ENCODE measurements at regions not wholly inside any gene's neighbourhood (a gene's known extent, or its start where the extent isn't known, plus 50 kb on each side); places are given as distances from the start of the nearest gene placed in this dataset.

- Histone ChIP-seq H3K36me3 (ENCODE audit: insufficient read depth, low read length) (no peaks in the 10 kb centered on the region), H3K4me1 (ENCODE audit: control insufficient read depth, insufficient read depth, low read length, unreplicated experiment) (peaks cover 39% of the 10 kb centered on the region), H3K4me3 (ENCODE audit: low read depth, low read length) (no peak overlapping the region), H3K79me2 (ENCODE audit: control insufficient read depth, insufficient read depth, low read length, unreplicated experiment) (no peaks in the 10 kb centered on the region), H3K27me3 (ENCODE audit: insufficient read depth, low read length) (no peaks in the 10 kb centered on the region), H2AFZ (ENCODE audit: low read length, unreplicated experiment) (no peak overlapping the region), H3K27ac (ENCODE audit: low read depth, low read length) (no peak overlapping the region; the same call in 1 of the 2 replicates)
Measured at GRCh38 chrX:39896951-39897740, 200.6 kb downstream of the BCOR start.

GRCh38 chrX:39897741-39898097 lies 200.0 kb downstream of the BCOR start:
- Histone ChIP-seq H2AFZ (ENCODE audit: low read length, unreplicated experiment) (no peak overlapping the region), H3K4me3 (ENCODE audit: low read depth, low read length) (no peak overlapping the region), H3K27me3 (ENCODE audit: insufficient read depth, low read length) (no peaks in the 10 kb centered on the region), H3K27ac (ENCODE audit: low read depth, low read length) (no peak overlapping the region), H3K4me1 (ENCODE audit: control insufficient read depth, insufficient read depth, low read length, unreplicated experiment) (peaks cover 39% of the 10 kb centered on the region), H3K36me3 (ENCODE audit: insufficient read depth, low read length) (no peaks in the 10 kb centered on the region), H3K79me2 (ENCODE audit: control insufficient read depth, insufficient read depth, low read length, unreplicated experiment) (no peaks in the 10 kb centered on the region)

GRCh38 chrX:39898147-39898546 lies 199.6 kb downstream of the BCOR start:
- Histone ChIP-seq H2AFZ (ENCODE audit: low read length, unreplicated experiment) (no peak overlapping the region), H3K4me3 (ENCODE audit: low read depth, low read length) (no peak overlapping the region), H3K79me2 (ENCODE audit: control insufficient read depth, insufficient read depth, low read length, unreplicated experiment) (no peaks in the 10 kb centered on the region), H3K4me1 (ENCODE audit: control insufficient read depth, insufficient read depth, low read length, unreplicated experiment) (peaks cover 43% of the 10 kb centered on the region), H3K27me3 (ENCODE audit: insufficient read depth, low read length) (no peaks in the 10 kb centered on the region), H3K27ac (ENCODE audit: low read depth, low read length) (no peak overlapping the region), H3K36me3 (ENCODE audit: insufficient read depth, low read length) (no peaks in the 10 kb centered on the region)

GRCh38 chrX:39899059-39899458 lies 198.7 kb downstream of the BCOR start:
- no peak overlapping the region for H3K27ac ChIP-seq (ENCODE audit: low read depth, low read length)
- H3K4me1 ChIP-seq (ENCODE audit: control insufficient read depth, insufficient read depth, low read length, unreplicated experiment), result peaks cover 51% of the 10 kb centered on the region
- no peak overlapping the region for H2AFZ ChIP-seq (ENCODE audit: low read length, unreplicated experiment)
- H3K79me2 ChIP-seq (ENCODE audit: control insufficient read depth, insufficient read depth, low read length, unreplicated experiment), result no peaks in the 10 kb centered on the region
- H3K4me3 ChIP-seq (ENCODE audit: low read depth, low read length), result no peak overlapping the region
- no peaks in the 10 kb centered on the region for H3K27me3 ChIP-seq (ENCODE audit: insufficient read depth, low read length)
- no peaks in the 10 kb centered on the region for H3K36me3 ChIP-seq (ENCODE audit: insufficient read depth, low read length)

GRCh38 chrX:39899856-39900776 lies 197.6 kb downstream of the BCOR start:
- H2AFZ ChIP-seq (ENCODE audit: low read length, unreplicated experiment), result peak overlapping the region; percentile 50
- H3K79me2 ChIP-seq (ENCODE audit: control insufficient read depth, insufficient read depth, low read length, unreplicated experiment), result no peaks in the 10 kb centered on the region
- peak overlapping the region; percentile 29; the same call in 1 of the 2 replicates for H3K4me3 ChIP-seq (ENCODE audit: low read depth, low read length)
- H3K27ac ChIP-seq (ENCODE audit: low read depth, low read length), result no peak overlapping the region
- H3K27me3 ChIP-seq (ENCODE audit: insufficient read depth, low read length), result no peaks in the 10 kb centered on the region
- no peaks in the 10 kb centered on the region for H3K36me3 ChIP-seq (ENCODE audit: insufficient read depth, low read length)
- H3K4me1 ChIP-seq (ENCODE audit: control insufficient read depth, insufficient read depth, low read length, unreplicated experiment), result peaks cover 52% of the 10 kb centered on the region

GRCh38 chrX:39900777-39901170 lies 197.0 kb downstream of the BCOR start:
- Histone ChIP-seq H3K27me3 (ENCODE audit: insufficient read depth, low read length) (no peaks in the 10 kb centered on the region), H3K27ac (ENCODE audit: low read depth, low read length) (no peak overlapping the region)

GRCh38 chrX:39903343-39903742 lies 194.4 kb downstream of the BCOR start:
- Histone ChIP-seq H3K79me2 (ENCODE audit: control insufficient read depth, insufficient read depth, low read length, unreplicated experiment) (no peaks in the 10 kb centered on the region), H3K27ac (ENCODE audit: low read depth, low read length) (peak overlapping the region; percentile 96), H3K27me3 (ENCODE audit: insufficient read depth, low read length) (no peaks in the 10 kb centered on the region), H3K4me1 (ENCODE audit: control insufficient read depth, insufficient read depth, low read length, unreplicated experiment) (peaks cover 46% of the 10 kb centered on the region), H3K36me3 (ENCODE audit: insufficient read depth, low read length) (no peaks in the 10 kb centered on the region), H3K4me3 (ENCODE audit: low read depth, low read length) (no peak overlapping the region), H2AFZ (ENCODE audit: low read length, unreplicated experiment) (no peak overlapping the region)

More at GRCh38 chrX:39900777-39901170, 197.0 kb downstream of the BCOR start:
- Histone ChIP-seq H2AFZ (ENCODE audit: low read length, unreplicated experiment) (peak overlapping the region; percentile 50), H3K36me3 (ENCODE audit: insufficient read depth, low read length) (no peaks in the 10 kb centered on the region), H3K4me1 (ENCODE audit: control insufficient read depth, insufficient read depth, low read length, unreplicated experiment) (peaks cover 47% of the 10 kb centered on the region), H3K79me2 (ENCODE audit: control insufficient read depth, insufficient read depth, low read length, unreplicated experiment) (no peaks in the 10 kb centered on the region), H3K4me3 (ENCODE audit: low read depth, low read length) (peak overlapping the region; percentile 29; the same call in 1 of the 2 replicates)

- Histone ChIP-seq H3K27ac (ENCODE audit: low read depth, low read length) (peak overlapping the region; percentile 96), H3K4me1 (ENCODE audit: control insufficient read depth, insufficient read depth, low read length, unreplicated experiment) (peaks cover 51% of the 10 kb centered on the region), H3K4me3 (ENCODE audit: low read depth, low read length) (no peak overlapping the region), H3K79me2 (ENCODE audit: control insufficient read depth, insufficient read depth, low read length, unreplicated experiment) (no peaks in the 10 kb centered on the region), H2AFZ (ENCODE audit: low read length, unreplicated experiment) (no peak overlapping the region), H3K36me3 (ENCODE audit: insufficient read depth, low read length) (no peaks in the 10 kb centered on the region), H3K27me3 (ENCODE audit: insufficient read depth, low read length) (no peaks in the 10 kb centered on the region)
Measured at GRCh38 chrX:39903937-39904336, 193.8 kb downstream of the BCOR start.

- peaks cover 60% of the 10 kb centered on the region for H3K4me1 ChIP-seq (ENCODE audit: control insufficient read depth, insufficient read depth, low read length, unreplicated experiment)
- no peaks in the 10 kb centered on the region for H3K27me3 ChIP-seq (ENCODE audit: insufficient read depth, low read length)
- H3K36me3 ChIP-seq (ENCODE audit: insufficient read depth, low read length), result no peaks in the 10 kb centered on the region
- peak overlapping the region; percentile 96 for H3K27ac ChIP-seq (ENCODE audit: low read depth, low read length)
- no peak overlapping the region for H2AFZ ChIP-seq (ENCODE audit: low read length, unreplicated experiment)
- H3K79me2 ChIP-seq (ENCODE audit: control insufficient read depth, insufficient read depth, low read length, unreplicated experiment), result no peaks in the 10 kb centered on the region
- H3K4me3 ChIP-seq (ENCODE audit: low read depth, low read length), result no peak overlapping the region
Measured at GRCh38 chrX:39904816-39905537, 192.8 kb downstream of the BCOR start.

- Histone ChIP-seq H3K27ac (ENCODE audit: low read depth, low read length) (no peak overlapping the region), H3K27me3 (ENCODE audit: insufficient read depth, low read length) (no peaks in the 10 kb centered on the region), H2AFZ (ENCODE audit: low read length, unreplicated experiment) (no peak overlapping the region), H3K79me2 (ENCODE audit: control insufficient read depth, insufficient read depth, low read length, unreplicated experiment) (no peaks in the 10 kb centered on the region), H3K4me1 (ENCODE audit: control insufficient read depth, insufficient read depth, low read length, unreplicated experiment) (peaks cover 60% of the 10 kb centered on the region), H3K36me3 (ENCODE audit: insufficient read depth, low read length) (no peaks in the 10 kb centered on the region), H3K4me3 (ENCODE audit: low read depth, low read length) (no peak overlapping the region)
Measured at GRCh38 chrX:39905538-39905891, 192.2 kb downstream of the BCOR start.
